ENCODE measurements at regions not wholly inside any gene's neighbourhood (a gene's known extent, or its start where the extent isn't known, plus 50 kb on each side); places are given as distances from the start of the nearest gene placed in this dataset.

GRCh38 chr19:30936276-30936675 lies 413.0 kb downstream of the TSHZ3 start:
- Histone ChIP-seq H3K36me3 (ENCODE audit: control insufficient read depth in 2 of 4, insufficient read depth in 4 of 4, low read length in 3 of 4) (no peaks in the 10 kb centered on the region), H3K56ac (replicated peaks; ENCODE audit: insufficient read length, low read depth, low read length) (no peak overlapping the region), H3K4me2 (ENCODE audit: insufficient read depth in 1 of 2, low read depth in 2 of 2, low read length in 2 of 2) (no peak overlapping the region), H4K5ac (ENCODE audit: insufficient read length, low read depth, low read length) (no peak overlapping the region), H2BK12ac (ENCODE audit: low read depth, low read length) (no peak overlapping the region), H2BK5ac (ENCODE audit: low read depth, low read length) (no peak overlapping the region), H3K27me3 (replicated peaks in 1 of 4; ENCODE audit: control insufficient read depth in 3 of 4, extremely low read depth in 1 of 4, insufficient read depth in 3 of 4, low read length in 3 of 4) (no peaks in the 10 kb centered on the region), H4K91ac (replicated peaks; ENCODE audit: insufficient read length, low read length) (no peak overlapping the region), H3K9me3 (ENCODE audit: insufficient read depth in 2 of 2, low read depth in 1 of 2, low read length in 1 of 2) (no peaks in the 10 kb centered on the region), H2AFZ (ENCODE audit: low read length) (no peak overlapping the region), H3K27ac (ENCODE audit: low read depth, low read length) (no peak overlapping the region), H2BK15ac (ENCODE audit: low read length) (no peak overlapping the region), H3K79me2 (ENCODE audit: control insufficient read depth in 1 of 2, insufficient read depth in 2 of 2, low read length in 2 of 2) (no peaks in the 10 kb centered on the region), H3K23ac (ENCODE audit: insufficient read length) (no peak overlapping the region), H3K18ac (ENCODE audit: extremely low read depth, low read length) (no peak overlapping the region), H3K14ac (ENCODE audit: insufficient read length) (no peak overlapping the region), H3K4ac (replicated peaks; ENCODE audit: insufficient read length, low read depth, low read length) (no peak overlapping the region), H2AK5ac (ENCODE audit: low read depth, low read length) (no peak overlapping the region), H2BK20ac (ENCODE audit: low read length) (no peak overlapping the region), H4K20me1 (replicated peaks in 1 of 2; ENCODE audit: control insufficient read depth in 1 of 2, insufficient read depth in 2 of 2, low read length in 2 of 2) (no peaks in the 10 kb centered on the region), H3K9ac (replicated peaks in 1 of 4; ENCODE audit: extremely low read depth in 1 of 4, low read depth in 3 of 4, low read length in 3 of 4) (no peak overlapping the region), H2BK120ac (replicated peaks; ENCODE audit: low read depth, low read length) (no peak overlapping the region), H3K23me2 (ENCODE audit: low read depth, low read length) (no peaks in the 10 kb centered on the region), H3K79me1 (ENCODE audit: low read depth, low read length) (no peaks in the 10 kb centered on the region), H3K4me3 (ENCODE audit: extremely low read depth in 1 of 4, insufficient read depth in 2 of 4, low read depth in 3 of 4, low read length in 4 of 4) (no peak overlapping the region), H4K8ac (ENCODE audit: extremely low read depth, insufficient read depth, low read length) (no peak overlapping the region), H3K4me1 (replicated peaks in 1 of 4; ENCODE audit: control insufficient read depth in 3 of 4, insufficient read depth in 4 of 4, low read length in 3 of 4) (no peaks in the 10 kb centered on the region)
- ChIA-PET CTCF (ENCODE audit: partially characterized antibody) (interaction anchor here (1.7 kb wide), 1 partner anchor 11 kb away, joined by 4 read pairs; no protein-coding TSS in a partner anchor), POLR2A (ENCODE audit: partially characterized antibody) (no interaction called here)
- WGBS, 2 experiments (ENCODE audit: extremely low coverage in 1 of 2, insufficient coverage in 1 of 2, insufficient read length in 1 of 2, insufficient replicate concordance in 2 of 2, low coverage in 1 of 2, low lambda C conversion rate in 2 of 2, missing lambda C conversion rate in 1 of 2): 92% methylated on average over 5 of the region's 5 CpGs; no CpG with 5 or more reads in 1 of the 2 experiments
- DNase-seq (ENCODE audit: low read depth in 1 of 2, low spot score in 2 of 2) (no peak), FAIRE-seq (no peak)
- TF ChIP-seq POLR2A (IDR thresholded peaks at IDR 0.05; ENCODE audit: control extremely low read depth in 1 of 2, low read depth in 2 of 2, low read length in 2 of 2): no peak
- TF ChIP-seq TEAD4 (IDR thresholded peaks at IDR 0.05; ENCODE audit: low read depth, low read length): no peak
- TF ChIP-seq TBP (IDR thresholded peaks at IDR 0.05; ENCODE audit: low read depth, low read length): no peak
- no peak for TF ChIP-seq E2F6 (IDR thresholded peaks at IDR 0.05)
- no peak for TF ChIP-seq CHD1 (IDR thresholded peaks at IDR 0.05; ENCODE audit: low read depth, low read length)
- TF ChIP-seq YY1 (IDR thresholded peaks at IDR 0.05; ENCODE audit: low read depth, low read length): no peak
- TF ChIP-seq, protein P1, sequence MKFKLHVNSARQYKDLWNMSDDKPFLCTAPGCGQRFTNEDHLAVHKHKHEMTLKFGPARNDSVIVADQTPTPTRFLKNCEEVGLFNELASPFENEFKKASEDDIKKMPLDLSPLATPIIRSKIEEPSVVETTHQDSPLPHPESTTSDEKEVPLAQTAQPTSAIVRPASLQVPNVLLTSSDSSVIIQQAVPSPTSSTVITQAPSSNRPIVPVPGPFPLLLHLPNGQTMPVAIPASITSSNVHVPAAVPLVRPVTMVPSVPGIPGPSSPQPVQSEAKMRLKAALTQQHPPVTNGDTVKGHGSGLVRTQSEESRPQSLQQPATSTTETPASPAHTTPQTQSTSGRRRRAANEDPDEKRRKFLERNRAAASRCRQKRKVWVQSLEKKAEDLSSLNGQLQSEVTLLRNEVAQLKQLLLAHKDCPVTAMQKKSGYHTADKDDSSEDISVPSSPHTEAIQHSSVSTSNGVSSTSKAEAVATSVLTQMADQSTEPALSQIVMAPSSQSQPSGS (IDR thresholded peaks at IDR 0.05; ENCODE audit: low read length): no peak
- TF ChIP-seq ZNF274 (IDR thresholded peaks at IDR 0.05; ENCODE audit: borderline replicate concordance, extremely low read depth, low read length): no peak
- no peak for TF ChIP-seq CEBPB (IDR thresholded peaks at IDR 0.05; ENCODE audit: low read depth, low read length)
- TF ChIP-seq KDM1A (IDR thresholded peaks at IDR 0.05; ENCODE audit: borderline replicate concordance, low read length): no peak
- TF ChIP-seq GABPA (IDR thresholded peaks at IDR 0.05; ENCODE audit: borderline replicate concordance, insufficient read depth, low read length): no peak
- TF ChIP-seq SP2 (IDR thresholded peaks at IDR 0.05; ENCODE audit: low read length): no peak
- no peak for TF ChIP-seq CHD2 (IDR thresholded peaks at IDR 0.05; ENCODE audit: low read length)
